WTC11 (cell line): ENCODE measurements at regions not wholly inside any gene's neighbourhood (a gene's known extent, or its start where the extent isn't known, plus 50 kb on each side); places are given as distances from the start of the nearest gene placed in this dataset.

ENCODE experiments used
- ATAC-seq: fragments of 200-7000 bp; cut with Tn5 transposase; 2 replicates; pipeline ENCODE4 v1.10.0; 2021; ENCODE audit warnings: mild to moderate bottlenecking, moderate library complexity
- CTCF ChIA-PET: fragments of 300-600 bp; sonication (Branson Sonifier 250); formaldehyde crosslinking; loops from one replicate; lab custom pipeline; 2021; ENCODE audit warnings: antibody characterized with exemption; lab: Charles Lee
- POLR2A ChIA-PET: fragments of 350-600 bp; sonication (Branson Sonifier 250); formaldehyde crosslinking; loops from one replicate; lab custom pipeline; 2021; ENCODE audit warnings: antibody characterized with exemption; lab: Charles Lee
- DNase-seq: peaks from one replicate; pipeline ENCODE4 v3.0.0; 2021; ENCODE audit warnings: low spot score
- H3K27ac Mint-ChIP-seq: 2 replicates; pipeline ENCODE4 v1.8.0; 2021; ENCODE audit warnings: mixed read lengths
- H3K27me3 Mint-ChIP-seq: 2 replicates; pipeline ENCODE4 v1.8.0; 2021; ENCODE audit warnings: low read depth, mild to moderate bottlenecking, moderate library complexity, mixed read lengths
- H3K36me3 Mint-ChIP-seq: 2 replicates; pipeline ENCODE4 v1.8.0; 2021; ENCODE audit warnings: mixed read lengths
- H3K4me1 Mint-ChIP-seq: 2 replicates; pipeline ENCODE4 v1.8.0; 2022; ENCODE audit warnings: mixed read lengths
- H3K4me3 Mint-ChIP-seq: 2 replicates; pipeline ENCODE4 v1.8.0; 2021; ENCODE audit warnings: mild to moderate bottlenecking, moderate library complexity, mixed read lengths
- H3K9me3 Mint-ChIP-seq: 2 replicates; pipeline ENCODE4 v1.8.0; 2021; ENCODE audit warnings: mixed read lengths
- ELF4 ChIP-seq: sonication (generic); formaldehyde crosslinking; IDR thresholded peaks from 2 replicates; pipeline ENCODE4 v1.8.1; 2022; ENCODE audit warnings: low read depth, mild to moderate bottlenecking, moderate library complexity, missing genetic modification reagents
- EMX1 ChIP-seq: fragments of 250-450 bp; sonication (Bioruptor Pico); IDR thresholded peaks from 2 replicates; pipeline ENCODE4 v1.8.0; 2021; ENCODE audit warnings: mild to moderate bottlenecking
- ERG ChIP-seq: fragments of 250-450 bp; sonication (Bioruptor Pico); IDR thresholded peaks from 2 replicates; pipeline ENCODE4 v1.8.0; 2021; ENCODE audit warnings: mild to moderate bottlenecking
- JAZF1 ChIP-seq: fragments of 250-450 bp; sonication (Bioruptor Pico); IDR thresholded peaks from 2 replicates; pipeline ENCODE4 v1.9.0; 2021; ENCODE audit warnings: moderate library complexity, mild to moderate bottlenecking, inconsistent platforms
- JUN ChIP-seq: sonication (generic); formaldehyde crosslinking; IDR thresholded peaks from 2 replicates; pipeline ENCODE4 v1.8.0; 2023; ENCODE audit warnings: mild to moderate bottlenecking, missing genetic modification reagents
- MLX ChIP-seq: sonication (generic); formaldehyde crosslinking; IDR thresholded peaks from 2 replicates; pipeline ENCODE4 v1.8.1; 2023; ENCODE audit warnings: mild to moderate bottlenecking, missing genetic modification reagents, moderate library complexity
- NR3C1 ChIP-seq: sonication (generic); formaldehyde crosslinking; conservative IDR thresholded peaks from 2 replicates; pipeline ENCODE4 v1.8.1; 2023; ENCODE audit warnings: low read depth, mild to moderate bottlenecking, missing genetic modification reagents
- SMAD4 ChIP-seq: sonication (generic); formaldehyde crosslinking; IDR thresholded peaks from 2 replicates; pipeline ENCODE4 v1.8.0; 2022; ENCODE audit warnings: mild to moderate bottlenecking, missing genetic modification reagents
- TCF7 ChIP-seq: sonication (generic); formaldehyde crosslinking; IDR thresholded peaks from 2 replicates; pipeline ENCODE4 v1.8.0; 2022; ENCODE audit warnings: mild to moderate bottlenecking, low read depth, missing genetic modification reagents, moderate library complexity
- ZNF219 ChIP-seq: sonication (generic); formaldehyde crosslinking; IDR thresholded peaks from 2 replicates; pipeline ENCODE4 v1.8.0; 2023; ENCODE audit warnings: missing genetic modification reagents, mild to moderate bottlenecking, borderline replicate concordance
- ZNF317 ChIP-seq: sonication (generic); formaldehyde crosslinking; IDR thresholded peaks from 2 replicates; pipeline ENCODE4 v1.8.1; 2023; ENCODE audit warnings: low read depth, mild to moderate bottlenecking, moderate library complexity, missing genetic modification reagents, borderline replicate concordance
- ZNF423 ChIP-seq: fragments of 250-450 bp; sonication (Bioruptor Pico); IDR thresholded peaks from 2 replicates; pipeline ENCODE4 v2.1.2; 2022; ENCODE audit warnings: mild to moderate bottlenecking, moderate library complexity
- ZNF512 ChIP-seq: sonication (generic); formaldehyde crosslinking; IDR thresholded peaks from 2 replicates; pipeline ENCODE4 v1.8.1; 2022; ENCODE audit warnings: missing genetic modification reagents, borderline replicate concordance
- TF ChIP-seq, protein P1 (sequence below): sonication (generic); formaldehyde crosslinking; IDR thresholded peaks from 2 replicates; pipeline ENCODE4 v1.8.1; 2022; ENCODE audit warnings: low read depth, missing genetic modification reagents, borderline replicate concordance
- TF ChIP-seq, protein P2 (sequence below): sonication (generic); formaldehyde crosslinking; IDR thresholded peaks from 2 replicates; pipeline ENCODE4 v1.8.1; 2023; ENCODE audit warnings: mild to moderate bottlenecking, missing genetic modification reagents
- TF ChIP-seq, protein P3 (sequence below): sonication (generic); formaldehyde crosslinking; IDR thresholded peaks from 2 replicates; pipeline ENCODE4 v1.8.1; 2023; ENCODE audit warnings: mild to moderate bottlenecking, moderate library complexity, missing genetic modification reagents
- TF ChIP-seq, protein P4 (sequence below): fragments of 250-450 bp; sonication (Bioruptor Pico); IDR thresholded peaks from 2 replicates; pipeline ENCODE4 v1.9.0; 2021; ENCODE audit warnings: mild to moderate bottlenecking, borderline replicate concordance
- TF ChIP-seq, protein P5 (sequence below): fragments of 200-600 bp; IDR thresholded peaks from 2 replicates; pipeline ENCODE4 v1.8.0; 2022; ENCODE audit warnings: antibody characterized with exemption
- TF ChIP-seq, protein P6 (sequence below): sonication (generic); formaldehyde crosslinking; IDR thresholded peaks from 2 replicates; pipeline ENCODE4 v1.8.1; 2023; ENCODE audit warnings: mild to moderate bottlenecking, missing genetic modification reagents

GRCh38 chr14:44649061-44649460, 142.0 kb upstream of the FSCB start (continued):
- TF ChIP-seq, protein P1, sequence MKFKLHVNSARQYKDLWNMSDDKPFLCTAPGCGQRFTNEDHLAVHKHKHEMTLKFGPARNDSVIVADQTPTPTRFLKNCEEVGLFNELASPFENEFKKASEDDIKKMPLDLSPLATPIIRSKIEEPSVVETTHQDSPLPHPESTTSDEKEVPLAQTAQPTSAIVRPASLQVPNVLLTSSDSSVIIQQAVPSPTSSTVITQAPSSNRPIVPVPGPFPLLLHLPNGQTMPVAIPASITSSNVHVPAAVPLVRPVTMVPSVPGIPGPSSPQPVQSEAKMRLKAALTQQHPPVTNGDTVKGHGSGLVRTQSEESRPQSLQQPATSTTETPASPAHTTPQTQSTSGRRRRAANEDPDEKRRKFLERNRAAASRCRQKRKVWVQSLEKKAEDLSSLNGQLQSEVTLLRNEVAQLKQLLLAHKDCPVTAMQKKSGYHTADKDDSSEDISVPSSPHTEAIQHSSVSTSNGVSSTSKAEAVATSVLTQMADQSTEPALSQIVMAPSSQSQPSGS (CRISPR knock-in tag) = no peak
- no peak for TF ChIP-seq SMAD4 (CRISPR knock-in tag)
- TF ChIP-seq, protein P2, sequence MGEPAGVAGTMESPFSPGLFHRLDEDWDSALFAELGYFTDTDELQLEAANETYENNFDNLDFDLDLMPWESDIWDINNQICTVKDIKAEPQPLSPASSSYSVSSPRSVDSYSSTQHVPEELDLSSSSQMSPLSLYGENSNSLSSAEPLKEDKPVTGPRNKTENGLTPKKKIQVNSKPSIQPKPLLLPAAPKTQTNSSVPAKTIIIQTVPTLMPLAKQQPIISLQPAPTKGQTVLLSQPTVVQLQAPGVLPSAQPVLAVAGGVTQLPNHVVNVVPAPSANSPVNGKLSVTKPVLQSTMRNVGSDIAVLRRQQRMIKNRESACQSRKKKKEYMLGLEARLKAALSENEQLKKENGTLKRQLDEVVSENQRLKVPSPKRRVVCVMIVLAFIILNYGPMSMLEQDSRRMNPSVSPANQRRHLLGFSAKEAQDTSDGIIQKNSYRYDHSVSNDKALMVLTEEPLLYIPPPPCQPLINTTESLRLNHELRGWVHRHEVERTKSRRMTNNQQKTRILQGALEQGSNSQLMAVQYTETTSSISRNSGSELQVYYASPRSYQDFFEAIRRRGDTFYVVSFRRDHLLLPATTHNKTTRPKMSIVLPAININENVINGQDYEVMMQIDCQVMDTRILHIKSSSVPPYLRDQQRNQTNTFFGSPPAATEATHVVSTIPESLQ (CRISPR knock-in tag) = no peak
- TF ChIP-seq MLX (CRISPR knock-in tag) = no peak
- no peak for TF ChIP-seq EMX1 (CRISPR knock-in tag)
- TF ChIP-seq JUN (CRISPR knock-in tag) = no peak
- no peak for TF ChIP-seq ZNF512 (CRISPR knock-in tag)
- no peak for TF ChIP-seq ZNF317 (CRISPR knock-in tag)
- TF ChIP-seq, protein P3, sequence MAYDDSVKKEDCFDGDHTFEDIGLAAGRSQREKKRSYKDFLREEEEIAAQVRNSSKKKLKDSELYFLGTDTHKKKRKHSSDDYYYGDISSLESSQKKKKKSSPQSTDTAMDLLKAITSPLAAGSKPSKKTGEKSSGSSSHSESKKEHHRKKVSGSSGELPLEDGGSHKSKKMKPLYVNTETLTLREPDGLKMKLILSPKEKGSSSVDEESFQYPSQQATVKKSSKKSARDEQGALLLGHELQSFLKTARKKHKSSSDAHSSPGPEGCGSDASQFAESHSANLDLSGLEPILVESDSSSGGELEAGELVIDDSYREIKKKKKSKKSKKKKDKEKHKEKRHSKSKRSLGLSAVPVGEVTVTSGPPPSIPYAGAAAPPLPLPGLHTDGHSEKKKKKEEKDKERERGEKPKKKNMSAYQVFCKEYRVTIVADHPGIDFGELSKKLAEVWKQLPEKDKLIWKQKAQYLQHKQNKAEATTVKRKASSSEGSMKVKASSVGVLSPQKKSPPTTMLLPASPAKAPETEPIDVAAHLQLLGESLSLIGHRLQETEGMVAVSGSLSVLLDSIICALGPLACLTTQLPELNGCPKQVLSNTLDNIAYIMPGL = no peak
- TF ChIP-seq JAZF1 (CRISPR knock-in tag) = no peak
- no peak for TF ChIP-seq ZNF423 (CRISPR knock-in tag)

- Mint-ChIP-seq H3K27ac (no peak overlapping the region), H3K27me3 (no peaks in the 10 kb centered on the region), H3K4me3 (no peak overlapping the region), H3K4me1 (no peaks in the 10 kb centered on the region), H3K9me3 (no peaks in the 10 kb centered on the region), H3K36me3 (no peaks in the 10 kb centered on the region)
- CTCF ChIA-PET = no interaction called here
- ATAC-seq = no peak
- POLR2A ChIA-PET = no interaction called here
- no peak for DNase-seq
- TF ChIP-seq, protein P4, sequence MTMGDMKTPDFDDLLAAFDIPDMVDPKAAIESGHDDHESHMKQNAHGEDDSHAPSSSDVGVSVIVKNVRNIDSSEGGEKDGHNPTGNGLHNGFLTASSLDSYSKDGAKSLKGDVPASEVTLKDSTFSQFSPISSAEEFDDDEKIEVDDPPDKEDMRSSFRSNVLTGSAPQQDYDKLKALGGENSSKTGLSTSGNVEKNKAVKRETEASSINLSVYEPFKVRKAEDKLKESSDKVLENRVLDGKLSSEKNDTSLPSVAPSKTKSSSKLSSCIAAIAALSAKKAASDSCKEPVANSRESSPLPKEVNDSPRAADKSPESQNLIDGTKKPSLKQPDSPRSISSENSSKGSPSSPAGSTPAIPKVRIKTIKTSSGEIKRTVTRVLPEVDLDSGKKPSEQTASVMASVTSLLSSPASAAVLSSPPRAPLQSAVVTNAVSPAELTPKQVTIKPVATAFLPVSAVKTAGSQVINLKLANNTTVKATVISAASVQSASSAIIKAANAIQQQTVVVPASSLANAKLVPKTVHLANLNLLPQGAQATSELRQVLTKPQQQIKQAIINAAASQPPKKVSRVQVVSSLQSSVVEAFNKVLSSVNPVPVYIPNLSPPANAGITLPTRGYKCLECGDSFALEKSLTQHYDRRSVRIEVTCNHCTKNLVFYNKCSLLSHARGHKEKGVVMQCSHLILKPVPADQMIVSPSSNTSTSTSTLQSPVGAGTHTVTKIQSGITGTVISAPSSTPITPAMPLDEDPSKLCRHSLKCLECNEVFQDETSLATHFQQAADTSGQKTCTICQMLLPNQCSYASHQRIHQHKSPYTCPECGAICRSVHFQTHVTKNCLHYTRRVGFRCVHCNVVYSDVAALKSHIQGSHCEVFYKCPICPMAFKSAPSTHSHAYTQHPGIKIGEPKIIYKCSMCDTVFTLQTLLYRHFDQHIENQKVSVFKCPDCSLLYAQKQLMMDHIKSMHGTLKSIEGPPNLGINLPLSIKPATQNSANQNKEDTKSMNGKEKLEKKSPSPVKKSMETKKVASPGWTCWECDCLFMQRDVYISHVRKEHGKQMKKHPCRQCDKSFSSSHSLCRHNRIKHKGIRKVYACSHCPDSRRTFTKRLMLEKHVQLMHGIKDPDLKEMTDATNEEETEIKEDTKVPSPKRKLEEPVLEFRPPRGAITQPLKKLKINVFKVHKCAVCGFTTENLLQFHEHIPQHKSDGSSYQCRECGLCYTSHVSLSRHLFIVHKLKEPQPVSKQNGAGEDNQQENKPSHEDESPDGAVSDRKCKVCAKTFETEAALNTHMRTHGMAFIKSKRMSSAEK (CRISPR knock-in tag) = no peak
- TF ChIP-seq, protein P5, sequence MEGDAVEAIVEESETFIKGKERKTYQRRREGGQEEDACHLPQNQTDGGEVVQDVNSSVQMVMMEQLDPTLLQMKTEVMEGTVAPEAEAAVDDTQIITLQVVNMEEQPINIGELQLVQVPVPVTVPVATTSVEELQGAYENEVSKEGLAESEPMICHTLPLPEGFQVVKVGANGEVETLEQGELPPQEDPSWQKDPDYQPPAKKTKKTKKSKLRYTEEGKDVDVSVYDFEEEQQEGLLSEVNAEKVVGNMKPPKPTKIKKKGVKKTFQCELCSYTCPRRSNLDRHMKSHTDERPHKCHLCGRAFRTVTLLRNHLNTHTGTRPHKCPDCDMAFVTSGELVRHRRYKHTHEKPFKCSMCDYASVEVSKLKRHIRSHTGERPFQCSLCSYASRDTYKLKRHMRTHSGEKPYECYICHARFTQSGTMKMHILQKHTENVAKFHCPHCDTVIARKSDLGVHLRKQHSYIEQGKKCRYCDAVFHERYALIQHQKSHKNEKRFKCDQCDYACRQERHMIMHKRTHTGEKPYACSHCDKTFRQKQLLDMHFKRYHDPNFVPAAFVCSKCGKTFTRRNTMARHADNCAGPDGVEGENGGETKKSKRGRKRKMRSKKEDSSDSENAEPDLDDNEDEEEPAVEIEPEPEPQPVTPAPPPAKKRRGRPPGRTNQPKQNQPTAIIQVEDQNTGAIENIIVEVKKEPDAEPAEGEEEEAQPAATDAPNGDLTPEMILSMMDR = no peak
- TF ChIP-seq JAZF1 (CRISPR knock-in tag) (no peak), ZNF219 (CRISPR knock-in tag) (no peak), TCF7 (CRISPR knock-in tag) (no peak), ERG (no peak), NR3C1 (CRISPR knock-in tag) (no peak), ELF4 (no peak)
- TF ChIP-seq, protein P6, sequence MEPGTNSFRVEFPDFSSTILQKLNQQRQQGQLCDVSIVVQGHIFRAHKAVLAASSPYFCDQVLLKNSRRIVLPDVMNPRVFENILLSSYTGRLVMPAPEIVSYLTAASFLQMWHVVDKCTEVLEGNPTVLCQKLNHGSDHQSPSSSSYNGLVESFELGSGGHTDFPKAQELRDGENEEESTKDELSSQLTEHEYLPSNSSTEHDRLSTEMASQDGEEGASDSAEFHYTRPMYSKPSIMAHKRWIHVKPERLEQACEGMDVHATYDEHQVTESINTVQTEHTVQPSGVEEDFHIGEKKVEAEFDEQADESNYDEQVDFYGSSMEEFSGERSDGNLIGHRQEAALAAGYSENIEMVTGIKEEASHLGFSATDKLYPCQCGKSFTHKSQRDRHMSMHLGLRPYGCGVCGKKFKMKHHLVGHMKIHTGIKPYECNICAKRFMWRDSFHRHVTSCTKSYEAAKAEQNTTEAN = no peak
Measured at GRCh38 chr14:44640416-44640815, 133.3 kb upstream of the FSCB start.
